Epithelial cell of proximal tubule (primary cell): ENCODE measurements at regions not wholly inside any gene's neighbourhood (a gene's known extent, or its start where the extent isn't known, plus 50 kb on each side); places are given as distances from the start of the nearest gene placed in this dataset.

Experiments used
- DNase-seq: peaks from one replicate; pipeline ENCODE4 v3.0.0-alpha.2; 2011; ENCODE audit warnings: low read depth
- H3K4me3 ChIP-seq: 2 replicates; pipeline ENCODE4 v1.5.1; 2011; ENCODE audit warnings: low read depth, mild to moderate bottlenecking, low read length
- TF ChIP-seq, protein P1 (sequence below): conservative IDR thresholded peaks from 2 replicates; pipeline ENCODE4 v1.5.1; 2012; ENCODE audit warnings: low read depth, mild to moderate bottlenecking, low read length

DNA sequence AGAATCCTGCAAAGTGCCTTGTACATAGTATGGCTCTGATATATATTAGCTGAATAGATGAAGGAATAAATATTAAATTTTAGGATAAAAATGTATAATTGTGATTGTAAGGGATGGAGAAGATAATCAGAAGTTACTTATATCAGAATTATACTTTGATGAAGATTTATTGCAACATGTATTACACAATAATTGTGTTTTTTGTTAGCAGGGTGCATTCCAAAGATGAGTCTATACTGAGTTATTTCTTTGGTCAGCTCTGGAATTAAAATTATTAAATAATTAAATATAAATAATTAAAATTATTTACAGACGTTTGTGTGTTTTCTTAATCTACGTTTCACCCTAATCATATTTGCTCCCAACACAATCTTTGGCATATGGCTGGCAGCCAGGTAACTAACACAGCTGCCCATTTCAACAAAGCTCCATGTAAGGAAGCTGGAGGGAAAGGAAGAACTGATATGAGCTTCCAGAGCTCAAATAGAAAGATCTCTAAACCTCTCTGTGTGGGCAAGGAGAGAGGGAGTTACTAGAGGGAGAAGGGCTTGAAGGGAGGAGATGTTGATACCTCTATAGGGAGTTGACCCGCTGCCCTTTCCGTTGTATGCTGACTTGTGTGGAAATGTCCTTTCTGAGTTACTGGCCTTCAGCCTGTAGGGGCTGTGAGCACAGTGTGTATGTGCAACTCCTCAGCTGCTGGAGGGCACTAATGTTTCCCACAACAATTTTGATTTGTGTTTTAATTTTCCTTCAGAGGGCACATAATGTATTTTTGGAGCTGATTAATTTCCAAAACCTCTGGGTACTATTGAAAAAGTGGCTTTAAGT is 403.4 kb downstream of the MAN2A1 start:
- DNase-seq = no peak
- TF ChIP-seq, protein P1, sequence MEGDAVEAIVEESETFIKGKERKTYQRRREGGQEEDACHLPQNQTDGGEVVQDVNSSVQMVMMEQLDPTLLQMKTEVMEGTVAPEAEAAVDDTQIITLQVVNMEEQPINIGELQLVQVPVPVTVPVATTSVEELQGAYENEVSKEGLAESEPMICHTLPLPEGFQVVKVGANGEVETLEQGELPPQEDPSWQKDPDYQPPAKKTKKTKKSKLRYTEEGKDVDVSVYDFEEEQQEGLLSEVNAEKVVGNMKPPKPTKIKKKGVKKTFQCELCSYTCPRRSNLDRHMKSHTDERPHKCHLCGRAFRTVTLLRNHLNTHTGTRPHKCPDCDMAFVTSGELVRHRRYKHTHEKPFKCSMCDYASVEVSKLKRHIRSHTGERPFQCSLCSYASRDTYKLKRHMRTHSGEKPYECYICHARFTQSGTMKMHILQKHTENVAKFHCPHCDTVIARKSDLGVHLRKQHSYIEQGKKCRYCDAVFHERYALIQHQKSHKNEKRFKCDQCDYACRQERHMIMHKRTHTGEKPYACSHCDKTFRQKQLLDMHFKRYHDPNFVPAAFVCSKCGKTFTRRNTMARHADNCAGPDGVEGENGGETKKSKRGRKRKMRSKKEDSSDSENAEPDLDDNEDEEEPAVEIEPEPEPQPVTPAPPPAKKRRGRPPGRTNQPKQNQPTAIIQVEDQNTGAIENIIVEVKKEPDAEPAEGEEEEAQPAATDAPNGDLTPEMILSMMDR = peak; percentile 6
- H3K4me3 ChIP-seq = no peak overlapping the region

DNA sequence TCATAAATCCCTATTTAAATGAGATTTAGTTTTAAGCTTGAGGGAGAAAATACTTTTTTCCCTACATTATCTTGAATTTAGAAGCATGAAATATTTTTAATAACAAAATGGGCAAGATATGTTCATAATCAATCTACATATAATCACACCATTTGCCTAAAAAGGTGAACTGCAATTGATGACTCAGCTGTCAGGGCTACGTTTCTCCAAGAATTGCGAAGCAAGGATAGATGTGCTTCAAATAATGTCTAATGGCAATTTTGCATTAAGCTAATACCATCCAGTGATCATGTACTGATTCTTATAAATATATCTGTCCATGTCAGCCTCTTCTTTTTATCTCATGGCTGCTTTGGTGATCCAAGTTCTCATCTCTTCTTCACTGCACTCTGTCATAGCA is 404.4 kb downstream of the MAN2A1 start:
- no peak overlapping the region for H3K4me3 ChIP-seq
- DNase-seq = no peak
- TF ChIP-seq, protein P1 = no peak

DNA sequence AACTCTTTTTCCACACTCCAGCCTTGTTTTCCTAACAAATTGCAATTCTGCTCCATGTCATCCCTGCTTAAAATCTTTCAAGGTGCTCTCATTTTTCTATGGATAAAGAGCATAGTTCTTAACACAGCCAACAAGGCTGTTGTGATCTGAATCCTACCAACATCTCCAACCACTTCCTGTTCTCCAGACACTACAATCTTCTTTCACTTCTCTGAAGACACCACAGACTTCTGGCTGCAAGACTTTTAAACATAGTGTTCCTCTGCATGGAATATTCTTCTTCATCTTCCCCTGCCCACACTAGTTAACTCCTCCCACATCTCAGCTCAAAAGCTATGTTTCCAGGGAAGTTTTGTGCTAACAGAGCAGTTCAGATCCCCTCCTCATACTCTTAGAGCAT is 404.8 kb downstream of the MAN2A1 start:
- no peak for DNase-seq
- no peak overlapping the region for H3K4me3 ChIP-seq
- TF ChIP-seq, protein P1 = no peak

DNA sequence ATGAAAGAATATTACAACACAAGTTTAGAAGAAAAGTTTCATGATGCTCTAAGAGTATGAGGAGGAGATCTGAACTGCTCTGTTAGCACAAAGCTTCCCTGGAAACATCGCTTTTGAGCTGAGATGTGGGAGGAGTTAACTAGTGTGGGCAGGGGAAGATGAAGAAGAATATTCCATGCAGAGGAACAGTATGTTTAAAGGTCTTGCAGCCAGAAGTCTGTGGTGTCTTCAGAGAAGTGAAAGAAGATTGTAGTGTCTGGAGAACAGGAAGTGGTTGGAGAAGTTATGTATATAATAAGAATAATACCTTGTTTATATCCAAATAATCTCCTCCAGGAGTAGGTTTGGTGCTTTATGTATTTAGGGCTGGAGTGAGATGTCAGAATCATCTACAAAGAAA is 406.7 kb downstream of the MAN2A1 start:
- DNase-seq = no peak
- H3K4me3 ChIP-seq = no peak overlapping the region
- TF ChIP-seq, protein P1 = no peak

DNA sequence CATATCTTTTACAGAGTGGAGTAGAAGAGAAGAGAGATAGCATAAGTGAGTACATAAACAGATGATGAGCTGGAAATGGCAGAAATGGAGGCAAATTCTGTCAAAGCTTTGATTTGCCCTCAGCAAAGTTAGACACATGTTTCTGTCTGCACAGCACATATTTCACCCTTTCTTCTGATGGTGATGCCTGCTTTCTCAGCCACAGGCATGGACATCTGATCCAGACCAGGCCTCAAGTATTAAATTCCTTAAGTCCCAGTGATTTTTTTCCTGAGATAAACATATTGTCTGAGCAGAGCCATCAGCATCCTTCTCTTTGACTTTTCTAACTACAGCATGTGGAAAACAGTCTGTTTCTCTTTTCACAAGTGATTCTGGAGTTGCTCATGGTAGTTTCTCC is 409.8 kb downstream of the MAN2A1 start:
- no peak for DNase-seq
- TF ChIP-seq, protein P1 = no peak
- no peak overlapping the region for H3K4me3 ChIP-seq

DNA sequence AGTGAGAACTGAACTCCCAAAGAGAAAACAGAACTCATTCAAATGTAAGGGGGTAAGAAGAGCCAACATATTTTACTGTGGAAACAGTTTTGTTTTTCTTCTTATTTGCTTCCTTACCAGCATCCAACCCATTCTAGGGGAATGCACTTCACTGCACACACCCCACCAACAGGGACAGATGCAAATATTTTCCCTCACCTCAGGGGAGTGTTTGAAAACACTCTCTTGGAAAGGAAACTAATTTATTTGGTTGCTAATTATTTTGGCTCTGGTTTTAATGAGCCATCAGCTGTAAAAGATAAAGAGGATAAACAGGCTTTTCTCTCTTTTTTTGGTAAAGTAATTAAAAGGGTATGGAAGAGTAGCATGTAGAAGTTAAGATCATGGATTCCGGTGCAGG is 413.4 kb downstream of the MAN2A1 start:
- H3K4me3 ChIP-seq = no peak overlapping the region
- DNase-seq = no peak
- TF ChIP-seq, protein P1 = no peak
